HCT116 (cell line): ENCODE measurements at regions not wholly inside any gene's neighbourhood (a gene's known extent, or its start where the extent isn't known, plus 50 kb on each side); places are given as distances from the start of the nearest gene placed in this dataset.

ENCODE experiments used
- CTCF ChIP-seq, 3 experiments: fragments of 200-600 bp in 1 of 3; sonication (generic) in 1 of 3; IDR thresholded peaks in 2 of 3; conservative IDR thresholded peaks in 1 of 3; 2 replicates each; pipeline ENCODE4 v1.5.1; 2012 to 2017; ENCODE audit warnings: low read depth in 2 of 3, low read length in 2 of 3, antibody characterized with exemption in 1 of 3, borderline replicate concordance in 1 of 3, control low read depth in 1 of 3, mild to moderate bottlenecking in 1 of 3, mixed read lengths in 1 of 3, mixed run types in 1 of 3, moderate library complexity in 1 of 3; ENCODE audit not compliant: insufficient read depth in 1 of 3
- EZH2 ChIP-seq: fragments of 200-600 bp; sonication (generic); IDR thresholded peaks from 2 replicates; pipeline ENCODE4 v1.6.1; 2017; ENCODE audit warnings: antibody characterized with exemption, mixed run types
- MAX ChIP-seq: IDR thresholded peaks from 2 replicates; pipeline ENCODE4 v1.6.1; 2012
- POLR2A ChIP-seq: IDR thresholded peaks from 2 replicates; pipeline ENCODE4 v1.7.0; 2011; ENCODE audit warnings: borderline replicate concordance; ENCODE audit not compliant: insufficient read depth, insufficient read length; ENCODE audit errors: extremely low read depth
- POLR2AphosphoS5 ChIP-seq: IDR thresholded peaks from 2 replicates; pipeline ENCODE4 v1.6.1; 2011; ENCODE audit warnings: mild to moderate bottlenecking, low read depth, low read length, moderate library complexity
- REST ChIP-seq: IDR thresholded peaks from 2 replicates; pipeline ENCODE4 v1.6.1; 2012; ENCODE audit warnings: low read depth
- SP1 ChIP-seq: IDR thresholded peaks from 2 replicates; pipeline ENCODE4 v1.6.1; 2012; ENCODE audit warnings: low read depth
- SRF ChIP-seq: IDR thresholded peaks from 2 replicates; pipeline ENCODE4 v1.6.1; 2012; ENCODE audit warnings: low read depth
- ZNF274 ChIP-seq: fragments of 200-500 bp; sonication (Bioruptor generic); IDR thresholded peaks from 2 replicates; pipeline ENCODE4 v1.6.1; 2014; ENCODE audit warnings: mild to moderate bottlenecking, low read depth, low read length, inconsistent platforms

- no peak for TF ChIP-seq POLR2AphosphoS5
- no peak for TF ChIP-seq SP1
- TF ChIP-seq CTCF (IDR thresholded peaks at IDR 0.05 in 2 of 3, conservative IDR thresholded peaks at IDR 0.05 in 1 of 3; ENCODE audit: borderline replicate concordance in 1 of 3, insufficient read depth in 1 of 3, low read depth in 2 of 3, low read length in 2 of 3), result no peak
- TF ChIP-seq ZNF274, result no peak
- TF ChIP-seq REST, result no peak
- no peak for TF ChIP-seq EZH2
- TF ChIP-seq POLR2A, result no peak
- TF ChIP-seq MAX, result no peak
- no peak for TF ChIP-seq SRF
Measured at GRCh38 chr1:95905818-95906395, 671.9 kb downstream of the RWDD3 start.
